AG20443 (cell line): ENCODE measurements at regions not wholly inside any gene's neighbourhood (a gene's known extent, or its start where the extent isn't known, plus 50 kb on each side); places are given as distances from the start of the nearest gene placed in this dataset.

Experiments used
- DNase-seq: peaks from one replicate; pipeline ENCODE4 v3.0.0; 2012; ENCODE audit warnings: low spot score, mixed read lengths

- DNase-seq = no peak
These were observed 606.0 kb downstream of the ARL4A start for GRCh38 chr7:13293264-13294002.

- DNase-seq = no peak
These were observed 619.6 kb downstream of the ARL4A start for GRCh38 chr7:13307040-13307439.

GRCh38 chr7:13308423-13308822 is 621.0 kb downstream of the ARL4A start:
- DNase-seq = no peak

- DNase-seq = no peak
These were observed 622.1 kb downstream of the ARL4A start for GRCh38 chr7:13309535-13309934.

GRCh38 chr7:13312307-13312706 is 624.9 kb downstream of the ARL4A start:
- DNase-seq = no peak

- no peak for DNase-seq
These were observed 632.9 kb downstream of the ARL4A start for GRCh38 chr7:13320333-13320732.

GRCh38 chr7:13321316-13321715 is 633.9 kb downstream of the ARL4A start:
- no peak for DNase-seq

GRCh38 chr7:13322126-13322525 is 634.7 kb downstream of the ARL4A start:
- no peak for DNase-seq

GRCh38 chr7:13327669-13328068 is 640.2 kb downstream of the ARL4A start:
- no peak for DNase-seq

GRCh38 chr7:13333371-13333770 is 645.9 kb downstream of the ARL4A start:
- no peak for DNase-seq

GRCh38 chr7:13336227-13336626 is 648.8 kb downstream of the ARL4A start:
- peak; percentile 23 for DNase-seq

GRCh38 chr7:13352677-13353076 is 636.8 kb downstream of the ETV1 start:
- no peak for DNase-seq

- no peak for DNase-seq
These were observed 629.8 kb downstream of the ETV1 start for GRCh38 chr7:13359656-13360055.

- DNase-seq = no peak
These were observed 602.7 kb downstream of the ETV1 start for GRCh38 chr7:13386741-13387140.

- no peak for DNase-seq
These were observed 581.6 kb downstream of the ETV1 start for GRCh38 chr7:13407911-13408310.

- no peak for DNase-seq
These were observed 578.3 kb downstream of the ETV1 start for GRCh38 chr7:13411151-13411550.

GRCh38 chr7:13411636-13412035 is 577.8 kb downstream of the ETV1 start:
- no peak for DNase-seq

GRCh38 chr7:13414181-13414580 is 575.3 kb downstream of the ETV1 start:
- no peak for DNase-seq

- DNase-seq = no peak
These were observed 574.8 kb downstream of the ETV1 start for GRCh38 chr7:13414661-13415107.

- DNase-seq = no peak
These were observed 573.4 kb downstream of the ETV1 start for GRCh38 chr7:13416071-13416470.

GRCh38 chr7:13416544-13416943 is 572.9 kb downstream of the ETV1 start:
- DNase-seq = no peak

GRCh38 chr7:13420726-13421125 is 568.7 kb downstream of the ETV1 start:
- no peak for DNase-seq

GRCh38 chr7:13421776-13422175 is 567.7 kb downstream of the ETV1 start:
- DNase-seq = no peak

GRCh38 chr7:13433946-13434345 is 555.5 kb downstream of the ETV1 start:
- no peak for DNase-seq
